Erythroblast (primary cell): ENCODE measurements at regions not wholly inside any gene's neighbourhood (a gene's known extent, or its start where the extent isn't known, plus 50 kb on each side); places are given as distances from the start of the nearest gene placed in this dataset.

ENCODE experiments used
- GATA1 ChIP-seq: IDR thresholded peaks from 2 replicates; pipeline ENCODE4 v1.6.1; 2011; ENCODE audit warnings: low read depth, mild to moderate bottlenecking, control low read depth, low read length, moderate library complexity
- POLR2A ChIP-seq: IDR thresholded peaks from 2 replicates; pipeline ENCODE4 v1.6.1; 2011; ENCODE audit warnings: mild to moderate bottlenecking, low read length

- TF ChIP-seq POLR2A (no peak), GATA1 (no peak)
Observed at GRCh38 chr1:118812555-118812954, 175.6 kb downstream of the TBX15 start.
